ENCODE measurements at regions not wholly inside any gene's neighbourhood (a gene's known extent, or its start where the extent isn't known, plus 50 kb on each side); places are given as distances from the start of the nearest gene placed in this dataset.

DNA sequence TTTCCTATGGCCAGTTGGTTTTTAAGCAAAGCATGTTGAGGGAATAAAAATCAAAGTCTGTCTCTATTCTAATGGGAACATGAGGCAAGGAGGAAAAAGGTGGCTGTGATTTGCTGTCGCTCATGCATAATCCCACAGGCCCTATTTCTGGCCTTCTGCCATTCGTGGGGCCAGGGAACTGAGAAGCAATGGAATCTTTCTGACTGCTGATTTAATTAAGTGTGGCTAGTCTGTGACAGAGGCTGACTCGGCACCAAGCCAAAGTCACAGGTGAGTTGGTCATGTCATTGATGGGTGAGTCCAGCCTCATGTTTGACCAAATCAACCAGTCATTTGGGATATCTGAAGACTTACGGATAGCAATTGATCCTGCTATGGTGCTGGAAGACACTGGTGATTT, 429.3 kb upstream of the CADM1 start:
- no peak for DNase-seq

GRCh38 chr11:115931548-115932083, 427.4 kb upstream of the CADM1 start:
- DNase-seq: no peak

DNA sequence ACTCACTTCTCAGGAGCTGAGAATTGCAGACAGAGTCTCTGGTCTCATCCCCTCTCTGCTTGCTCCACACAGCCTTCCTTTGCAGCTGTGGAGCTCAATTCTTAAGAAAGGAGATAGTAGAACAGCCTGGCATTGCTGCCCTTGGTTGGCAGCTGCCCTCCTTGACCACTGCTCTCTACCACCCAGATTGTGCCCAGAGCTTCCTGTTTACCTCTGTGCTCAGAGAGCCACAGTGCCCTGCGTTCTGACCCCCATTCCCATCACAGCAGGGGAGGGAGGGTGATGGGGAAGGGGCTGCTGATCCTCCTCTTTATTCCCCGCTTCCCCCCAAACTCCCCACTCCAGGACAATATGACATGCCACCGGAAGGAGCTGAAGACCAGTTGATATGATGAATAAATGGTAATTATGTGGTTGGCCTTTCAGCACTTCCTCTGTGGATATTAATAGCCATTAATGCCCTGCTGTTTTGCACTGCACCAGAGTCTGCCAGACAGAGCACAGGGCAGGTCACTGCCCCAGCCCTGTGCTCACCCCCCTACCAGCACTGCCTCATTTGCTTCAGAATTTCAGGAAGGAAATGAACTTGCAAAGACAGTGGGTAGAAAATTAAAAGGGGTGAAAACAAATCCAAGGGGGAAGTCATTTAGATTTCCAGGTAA, 426.8 kb upstream of the CADM1 start:
- no peak for DNase-seq

- peak; percentile 60 for DNase-seq
These were observed 426.1 kb upstream of the CADM1 start for GRCh38 chr11:115930291-115930690.

- DNase-seq: no peak
These were observed 425.5 kb upstream of the CADM1 start for GRCh38 chr11:115929618-115930129.

DNA sequence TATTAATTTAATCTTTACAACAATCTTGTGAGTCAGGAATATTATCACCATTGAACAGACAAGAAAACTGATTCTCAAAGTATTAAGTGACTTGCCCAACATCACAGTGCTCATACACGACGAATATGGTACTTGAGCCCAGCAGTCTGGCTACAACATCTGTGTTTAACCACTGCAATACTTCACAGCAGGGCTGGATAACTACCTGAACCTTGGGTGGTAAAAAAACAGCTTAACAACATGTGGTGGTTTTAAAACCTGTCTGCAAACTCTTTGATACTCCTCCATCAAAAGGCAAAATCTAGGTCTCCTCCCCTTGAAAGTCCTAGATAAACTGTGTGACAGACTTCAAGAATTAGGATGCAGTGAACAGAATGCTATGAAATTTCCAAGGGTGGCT, 424.6 kb upstream of the CADM1 start:
- DNase-seq: no peak

DNA sequence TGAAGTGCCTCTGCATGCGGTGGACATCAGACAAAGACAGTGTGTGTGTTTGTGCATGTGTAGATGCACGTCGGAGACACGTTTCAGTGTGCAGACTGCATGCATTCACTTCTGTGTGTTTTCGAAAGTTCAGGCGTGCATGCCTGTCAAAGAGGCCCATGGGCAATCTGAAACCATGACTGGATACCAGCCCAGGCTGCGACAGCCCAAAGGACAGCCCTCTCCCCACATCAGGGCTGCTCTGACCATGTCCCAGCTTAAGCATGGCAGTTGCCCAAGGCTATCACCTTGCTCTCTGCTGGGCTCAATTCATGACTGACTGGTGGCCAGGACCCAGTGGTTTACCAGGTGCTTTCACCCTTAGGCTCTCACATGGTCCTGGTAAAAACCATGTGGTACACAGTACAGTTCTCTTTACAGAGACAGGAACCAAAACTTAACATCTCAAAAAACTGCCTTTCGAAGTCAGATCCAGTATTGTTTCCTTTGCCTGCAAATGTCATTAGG, 423.7 kb upstream of the CADM1 start:
- no peak for DNase-seq

GRCh38 chr11:115926601-115927000, 422.4 kb upstream of the CADM1 start:
- no peak for DNase-seq

DNA sequence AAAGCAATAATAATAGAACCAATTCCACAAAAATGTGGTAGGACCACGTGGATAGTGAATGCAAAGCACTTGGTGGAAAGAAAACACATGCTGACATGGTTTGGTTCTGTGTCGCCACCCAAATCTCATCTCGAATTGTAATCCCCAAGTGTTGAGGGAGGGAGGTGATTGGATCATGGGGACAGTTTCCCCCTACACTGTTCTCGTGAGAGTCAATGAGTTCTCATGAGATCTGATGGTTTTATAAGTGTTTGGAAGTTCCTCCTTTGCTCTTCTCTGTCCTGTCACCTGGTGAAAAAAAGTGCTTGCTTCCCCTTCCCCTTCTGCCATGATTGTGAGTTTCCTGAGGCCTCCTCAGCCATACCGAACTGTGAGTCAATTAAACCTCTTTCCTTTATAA, 421.9 kb upstream of the CADM1 start:
- no peak for DNase-seq

GRCh38 chr11:115925568-115926090, 421.4 kb upstream of the CADM1 start:
- DNase-seq: no peak

DNA sequence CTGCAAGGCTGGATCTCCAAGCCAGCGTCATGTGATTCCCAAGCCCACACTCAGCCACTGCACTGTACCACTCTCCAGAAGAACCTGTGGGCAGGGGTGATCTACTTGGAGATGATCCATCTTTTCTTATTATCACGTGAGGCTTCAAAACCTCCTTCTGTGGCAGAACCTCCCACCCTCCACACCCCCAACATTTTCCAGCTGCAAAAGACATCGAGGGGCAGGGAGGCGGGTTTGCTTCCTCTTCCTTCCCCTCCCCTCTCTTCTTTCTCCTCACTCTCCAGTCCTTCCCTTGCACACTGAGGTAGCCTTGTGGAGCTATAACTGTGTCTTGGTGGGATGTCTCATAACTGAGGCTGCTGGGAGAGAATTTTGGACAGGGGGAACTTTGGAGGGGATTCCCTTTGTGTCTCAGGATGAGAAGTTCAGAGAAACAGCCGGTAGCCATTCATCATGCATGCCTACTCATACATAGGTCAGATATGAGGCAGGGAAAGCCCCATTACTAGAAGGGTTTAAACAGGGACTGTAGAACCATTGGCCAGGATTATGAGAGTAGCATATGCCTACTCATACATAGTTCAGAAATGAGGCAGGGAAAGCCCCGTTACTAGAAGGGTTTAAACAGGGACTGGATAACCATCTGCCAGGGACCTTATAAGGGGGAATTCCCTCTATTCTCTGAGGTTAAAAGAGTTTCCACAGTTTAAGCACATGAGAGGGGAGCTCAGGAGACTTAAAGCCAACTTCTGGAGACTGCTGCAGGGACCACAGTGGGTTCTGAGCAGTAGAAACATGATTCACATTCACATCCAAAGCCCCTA, 420.7 kb upstream of the CADM1 start:
- DNase-seq: no peak

GRCh38 chr11:115922876-115923275, 418.7 kb upstream of the CADM1 start:
- DNase-seq: peak; percentile 57

- DNase-seq: no peak
These were observed 417.8 kb upstream of the CADM1 start for GRCh38 chr11:115921986-115922385.

DNA sequence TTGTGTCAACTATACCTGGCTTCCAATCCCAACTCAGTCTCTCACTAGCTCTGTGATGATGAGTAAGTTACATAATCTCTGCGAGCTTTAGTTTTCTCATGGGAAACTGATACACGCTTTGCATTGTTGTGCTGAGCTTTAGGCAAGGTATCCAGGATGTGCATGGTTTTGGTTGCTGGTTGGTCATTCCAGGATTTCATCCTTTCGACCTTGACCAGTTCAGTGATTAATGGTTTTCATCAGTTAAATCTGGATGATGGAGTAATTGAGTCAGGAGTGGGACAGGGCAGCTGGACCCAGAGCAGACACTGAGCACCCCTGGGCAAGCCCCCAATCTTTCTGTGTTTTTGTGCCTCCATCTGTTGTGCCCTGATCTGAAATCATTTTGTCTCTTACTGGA, 417.3 kb upstream of the CADM1 start:
- no peak for DNase-seq

GRCh38 chr11:115920841-115921480, 416.7 kb upstream of the CADM1 start:
- DNase-seq: peak; percentile 53

DNA sequence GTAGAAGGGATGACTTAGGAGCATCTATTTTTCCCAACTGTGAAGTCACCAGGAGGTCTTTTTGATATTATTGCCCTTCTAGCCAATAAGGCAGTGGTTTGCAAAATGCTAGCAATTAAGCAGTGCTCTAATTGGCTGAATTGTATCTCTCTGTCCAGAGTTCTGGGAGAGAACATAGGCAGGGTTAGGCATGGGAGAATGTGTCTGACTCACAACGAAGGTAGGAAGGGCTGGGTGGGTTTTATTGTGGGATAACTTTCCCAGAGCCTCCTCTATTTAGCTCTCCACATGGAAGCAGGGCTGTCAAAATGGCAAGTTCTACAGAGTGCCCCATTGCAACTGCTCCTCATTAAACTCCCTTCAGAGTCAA, 415.9 kb upstream of the CADM1 start:
- DNase-seq: no peak

DNA sequence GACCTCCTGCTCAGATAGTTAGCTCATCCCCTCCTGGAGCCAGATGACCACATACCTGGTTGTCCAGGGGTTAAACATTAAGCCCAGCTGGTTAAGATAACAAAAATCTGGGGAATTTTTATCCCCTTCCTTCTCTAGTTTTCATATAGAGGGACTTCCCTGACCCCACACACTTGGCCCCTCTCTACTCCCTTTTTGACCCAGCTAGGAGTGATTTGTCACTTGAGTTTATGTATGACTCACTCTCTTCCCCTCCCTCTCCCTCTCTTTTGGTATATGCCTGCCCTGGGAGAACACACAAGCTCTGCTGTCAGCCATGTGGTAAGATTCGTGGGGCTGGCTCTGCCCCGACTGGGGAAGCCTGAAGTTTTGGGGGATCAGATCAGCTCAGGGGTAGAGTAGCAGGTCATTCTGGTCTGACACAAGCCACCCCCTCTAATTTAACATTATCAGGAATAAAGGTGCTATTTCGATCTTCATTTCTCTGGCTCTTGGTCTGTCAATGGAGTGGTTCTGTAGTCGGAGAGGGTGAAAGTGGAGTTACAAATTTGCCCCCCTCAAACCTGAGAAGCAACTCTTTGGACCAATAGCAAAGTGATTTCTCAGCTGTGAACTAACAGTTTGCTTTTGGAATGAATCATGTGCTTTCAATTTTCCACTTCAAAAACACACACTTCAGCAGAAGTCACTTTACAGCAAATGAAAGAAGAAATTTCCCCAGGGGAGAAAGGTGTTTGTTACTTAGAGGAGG, 415.3 kb upstream of the CADM1 start:
- no peak for DNase-seq

GRCh38 chr11:115918576-115918975, 414.4 kb upstream of the CADM1 start:
- no peak for DNase-seq

DNA sequence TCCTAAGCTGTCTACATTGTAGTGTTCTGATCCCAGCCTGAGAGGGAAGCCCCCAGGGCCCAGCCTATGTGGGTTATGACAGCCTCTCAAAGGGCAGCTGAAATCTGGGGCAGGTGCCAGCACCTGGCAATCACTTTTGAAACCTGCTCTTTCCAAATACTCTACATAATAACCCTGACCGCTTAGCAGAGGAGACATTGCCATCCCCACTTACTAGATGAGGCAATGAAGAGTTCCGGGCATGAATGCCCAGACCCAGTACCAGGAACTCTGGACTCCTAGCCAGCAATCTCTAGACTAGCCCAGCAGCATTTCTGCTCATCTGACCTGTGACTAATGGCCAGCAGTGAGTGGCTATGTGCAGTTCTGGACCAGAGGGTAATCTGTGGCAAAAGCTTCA, 412.4 kb upstream of the CADM1 start:
- DNase-seq: no peak

GRCh38 chr11:115912484-115912945, 408.3 kb upstream of the CADM1 start:
- DNase-seq: peak; percentile 48

- DNase-seq: peak; percentile 81
These were observed 407.6 kb upstream of the CADM1 start for GRCh38 chr11:115911613-115912346.

DNA sequence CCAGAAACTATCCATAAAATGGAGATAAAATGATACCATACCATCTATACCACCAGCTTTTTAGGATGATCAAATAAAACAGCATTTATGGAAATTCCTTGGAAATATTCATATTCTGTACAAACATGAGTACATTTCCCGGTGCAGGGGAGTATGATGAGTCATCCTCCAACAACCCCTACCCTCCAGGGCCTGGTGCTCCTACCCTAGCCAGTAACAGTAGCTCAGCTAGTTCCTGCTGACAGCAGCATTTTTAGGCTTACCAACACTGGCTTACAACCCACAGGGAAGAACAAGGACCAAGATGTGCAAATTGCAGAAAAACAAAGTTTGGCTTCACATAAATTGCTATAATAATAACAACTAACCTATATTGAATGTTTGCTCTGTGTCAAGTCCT, 406.2 kb upstream of the CADM1 start:
- DNase-seq: no peak
